Lung (tissue), 11 donors: ENCODE measurements at regions not wholly inside any gene's neighbourhood (a gene's known extent, or its start where the extent isn't known, plus 50 kb on each side); places are given as distances from the start of the nearest gene placed in this dataset.

Experiments
- ATAC-seq: fragments of 200-7000 bp; cut with Tn5 transposase; one replicate; pipeline ENCODE4 v1.9.1; 2020; ENCODE audit warnings: moderate number of reproducible peaks; ENCODE audit not compliant: insufficient read depth, low FRiP score
- DNase-seq, 3 donors: peaks; one replicate each; pipeline ENCODE4 v3.0.0-alpha.2; 2013 to 2017
- H3K27ac ChIP-seq, 2 donors: one replicate each; pipeline ENCODE4 v1.5.1; 2013; ENCODE audit warnings: mild to moderate bottlenecking in 2 of 2, moderate library complexity in 2 of 2, control low read depth in 1 of 2, inconsistent platforms in 1 of 2, low read depth in 1 of 2, low read length in 1 of 2
- H3K27me3 ChIP-seq, 3 donors: one replicate each; pipeline ENCODE4 v1.5.1; 2013; ENCODE audit warnings: low read length in 2 of 3; ENCODE audit not compliant: control insufficient read depth in 3 of 3, insufficient read depth in 3 of 3
- H3K36me3 ChIP-seq, 4 donors: one replicate each; pipeline ENCODE4 v1.5.1; 2013; ENCODE audit warnings: low read length in 4 of 4, mild to moderate bottlenecking in 1 of 4, moderate library complexity in 1 of 4; ENCODE audit not compliant: control insufficient read depth in 4 of 4, insufficient read depth in 4 of 4
- H3K4me1 ChIP-seq, 5 donors: one replicate each; pipeline ENCODE4 v1.5.1; 2013; ENCODE audit warnings: low read length in 5 of 5, mild to moderate bottlenecking in 2 of 5, moderate library complexity in 1 of 5; ENCODE audit not compliant: control insufficient read depth in 5 of 5, insufficient read depth in 5 of 5
- H3K4me3 ChIP-seq: one replicate; pipeline ENCODE4 v1.5.1; 2013; ENCODE audit warnings: mild to moderate bottlenecking, control low read depth, moderate library complexity
- H3K9ac ChIP-seq, 2 donors: one replicate each; pipeline ENCODE4 v1.5.1; 2013; ENCODE audit warnings: low read length in 2 of 2, control low read depth in 1 of 2; ENCODE audit not compliant: insufficient read depth in 1 of 2
- H3K9me3 ChIP-seq, 4 donors: one replicate each; pipeline ENCODE4 v1.5.1; 2013; ENCODE audit warnings: low read length in 3 of 4, mild to moderate bottlenecking in 1 of 4, moderate library complexity in 1 of 4; ENCODE audit not compliant: control insufficient read depth in 4 of 4, insufficient read depth in 3 of 4
- WGBS, 2 donors: extraction: QIAGEN DNeasy Blood & Tissue Kit; methylation state at CpG; one replicate each; pipeline ENCODE4 v1.1.7; 2013; 5-methylcytosine and 5-hydroxymethylcytosine counted together
- TF ChIP-seq, protein P1 (sequence below): IDR thresholded peaks from 2 replicates; pipeline ENCODE4 v1.5.1; 2012; ENCODE audit warnings: mild to moderate bottlenecking; ENCODE audit errors: control extremely low read depth, extremely low read depth
- donor health status: control.
- donor health status: control.
- donor health status: Bipolar disorder and iron deficiency.
- donor health status: healthy.
- donor health status: DM: yes; HTN: yes; CAD: no.

GRCh38 chr5:61840361-61840760 lies 465.6 kb upstream of the KIF2A start:
- 75 to 82% methylated on average over 3 of the region's 3 CpGs for WGBS, 2 donors
- ATAC-seq (no peak), DNase-seq (no peak)
- Histone ChIP-seq H3K36me3 (no peaks in the 10 kb centered on the region), H3K27me3 (no peaks in the 10 kb centered on the region), H3K9me3 (no peaks in the 10 kb centered on the region), H3K4me1 (no peaks in the 10 kb centered on the region), H3K27ac (no peak overlapping the region), H3K9ac (no peak overlapping the region), H3K4me3 (no peak overlapping the region)
- TF ChIP-seq, protein P1, sequence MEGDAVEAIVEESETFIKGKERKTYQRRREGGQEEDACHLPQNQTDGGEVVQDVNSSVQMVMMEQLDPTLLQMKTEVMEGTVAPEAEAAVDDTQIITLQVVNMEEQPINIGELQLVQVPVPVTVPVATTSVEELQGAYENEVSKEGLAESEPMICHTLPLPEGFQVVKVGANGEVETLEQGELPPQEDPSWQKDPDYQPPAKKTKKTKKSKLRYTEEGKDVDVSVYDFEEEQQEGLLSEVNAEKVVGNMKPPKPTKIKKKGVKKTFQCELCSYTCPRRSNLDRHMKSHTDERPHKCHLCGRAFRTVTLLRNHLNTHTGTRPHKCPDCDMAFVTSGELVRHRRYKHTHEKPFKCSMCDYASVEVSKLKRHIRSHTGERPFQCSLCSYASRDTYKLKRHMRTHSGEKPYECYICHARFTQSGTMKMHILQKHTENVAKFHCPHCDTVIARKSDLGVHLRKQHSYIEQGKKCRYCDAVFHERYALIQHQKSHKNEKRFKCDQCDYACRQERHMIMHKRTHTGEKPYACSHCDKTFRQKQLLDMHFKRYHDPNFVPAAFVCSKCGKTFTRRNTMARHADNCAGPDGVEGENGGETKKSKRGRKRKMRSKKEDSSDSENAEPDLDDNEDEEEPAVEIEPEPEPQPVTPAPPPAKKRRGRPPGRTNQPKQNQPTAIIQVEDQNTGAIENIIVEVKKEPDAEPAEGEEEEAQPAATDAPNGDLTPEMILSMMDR = no peak

GRCh38 chr5:61842840-61843239 lies 463.2 kb upstream of the KIF2A start:
- TF ChIP-seq, protein P1 = no peak
- Histone ChIP-seq H3K4me1 (no peaks in the 10 kb centered on the region), H3K36me3 (no peaks in the 10 kb centered on the region), H3K27me3 (no peaks in the 10 kb centered on the region), H3K9me3 (peaks cover 0 to 5% (median 0%) of the 10 kb centered on the region in 4 donors), H3K27ac (no peak overlapping the region), H3K9ac (no peak overlapping the region), H3K4me3 (no peak overlapping the region)
- no peak for DNase-seq
- no peak for ATAC-seq
- 98 to 100% methylated on average over 1 of the region's 1 CpG for WGBS, 2 donors

GRCh38 chr5:61850696-61851095 lies 455.3 kb upstream of the KIF2A start:
- no peaks in the 10 kb centered on the region for H3K4me1 ChIP-seq
- DNase-seq = no peak
- no peak overlapping the region for H3K4me3 ChIP-seq
- H3K27ac ChIP-seq = no peak overlapping the region
- no peak for ATAC-seq
- no peaks in the 10 kb centered on the region for H3K36me3 ChIP-seq
- H3K9me3 ChIP-seq = peaks cover 0 to 5% (median 2%) of the 10 kb centered on the region in 4 donors
- H3K9ac ChIP-seq = no peak overlapping the region
- no peaks in the 10 kb centered on the region for H3K27me3 ChIP-seq
- TF ChIP-seq, protein P1 = no peak

GRCh38 chr5:61854531-61854930 lies 451.5 kb upstream of the KIF2A start:
- ATAC-seq (no peak), DNase-seq (no peak)
- H3K4me1 ChIP-seq = no peaks in the 10 kb centered on the region
- H3K36me3 ChIP-seq = no peaks in the 10 kb centered on the region
- no peak overlapping the region for H3K9ac ChIP-seq
- peaks cover 0 to 4% (median 0%) of the 10 kb centered on the region in 4 donors for H3K9me3 ChIP-seq
- H3K27me3 ChIP-seq = no peaks in the 10 kb centered on the region
- TF ChIP-seq, protein P1 = no peak
- no peak overlapping the region for H3K27ac ChIP-seq
- WGBS, 2 donors = 71 to 84% methylated on average over 2 of the region's 2 CpGs
- no peak overlapping the region for H3K4me3 ChIP-seq
